Upper lobe of left lung (tissue), 6 donors: ENCODE measurements at regions not wholly inside any gene's neighbourhood (a gene's known extent, or its start where the extent isn't known, plus 50 kb on each side); places are given as distances from the start of the nearest gene placed in this dataset.

Experiments
- ATAC-seq, 2 donors: fragments of 200-7000 bp; cut with Tn5 transposase; one replicate each; pipeline ENCODE4 v1.9.1; 2022; ENCODE audit warnings: mild to moderate bottlenecking in 2 of 2, moderate library complexity in 2 of 2; ENCODE audit not compliant: low FRiP score in 2 of 2
- DNase-seq, 2 donors: peaks; one replicate each; pipeline ENCODE4 v3.0.0-alpha.2; 2019 to 2020
- H3K27ac ChIP-seq, 4 donors: fragments of 200-600 bp; sonication (generic); one replicate each; pipeline ENCODE4 v1.5.1; 2016 to 2019
- H3K27me3 ChIP-seq, 4 donors: fragments of 200-600 bp; sonication (generic); one replicate each; pipeline ENCODE4 v1.5.1; 2017 to 2019
- H3K36me3 ChIP-seq, 4 donors: fragments of 200-600 bp; sonication (generic); one replicate each; pipeline ENCODE4 v1.5.1; 2016 to 2019
- H3K4me1 ChIP-seq, 4 donors: fragments of 200-600 bp; sonication (generic); one replicate each; pipeline ENCODE4 v1.5.1; 2018 to 2019
- H3K4me3 ChIP-seq, 4 donors: fragments of 200-600 bp; sonication (generic); one replicate each; pipeline ENCODE4 v1.5.1; 2017 to 2019; ENCODE audit warnings: mild to moderate bottlenecking in 2 of 4, moderate library complexity in 1 of 4
- H3K9me3 ChIP-seq, 4 donors: fragments of 200-600 bp; sonication (generic); one replicate each; pipeline ENCODE4 v1.5.1; 2018 to 2019
- EP300 ChIP-seq, 4 donors: sonication (generic); formaldehyde crosslinking; IDR thresholded peaks; one replicate each; pipeline ENCODE4 v1.5.1; 2017; ENCODE audit warnings: antibody characterized with exemption in 4 of 4, control low read depth in 2 of 4
- POLR2A ChIP-seq, 4 donors: fragments of 450-650 bp; IDR thresholded peaks; one replicate each; pipeline ENCODE4 v1.5.1; 2016 to 2017; ENCODE audit warnings: antibody characterized with exemption in 4 of 4, mild to moderate bottlenecking in 2 of 4
- POLR2AphosphoS5 ChIP-seq, 2 donors: sonication (generic); formaldehyde crosslinking; IDR thresholded peaks; one replicate each; pipeline ENCODE4 v1.5.1; 2017; ENCODE audit warnings: antibody characterized with exemption in 2 of 2
- WGBS, 2 donors: methylation state at CpG; one replicate each; pipeline ENCODE4 v1.1.5; 2017 to 2018; 5-methylcytosine and 5-hydroxymethylcytosine counted together
- TF ChIP-seq, protein P1 (sequence below), 6 experiments: fragments of 450-650 bp in 4 of 6; fragments of 200-600 bp in 2 of 6; sonication (generic) in 2 of 6; IDR thresholded peaks; one replicate each; pipeline ENCODE4 v1.5.1; 2016 to 2019; ENCODE audit warnings: antibody characterized with exemption in 6 of 6
- donor health status: DM: no; HTN: no; CAD: no; lungs with moderate emphysema.
- donor health status: DM: no; HTN: yes; CAD: no; lungs with severe emphysema.

DNA sequence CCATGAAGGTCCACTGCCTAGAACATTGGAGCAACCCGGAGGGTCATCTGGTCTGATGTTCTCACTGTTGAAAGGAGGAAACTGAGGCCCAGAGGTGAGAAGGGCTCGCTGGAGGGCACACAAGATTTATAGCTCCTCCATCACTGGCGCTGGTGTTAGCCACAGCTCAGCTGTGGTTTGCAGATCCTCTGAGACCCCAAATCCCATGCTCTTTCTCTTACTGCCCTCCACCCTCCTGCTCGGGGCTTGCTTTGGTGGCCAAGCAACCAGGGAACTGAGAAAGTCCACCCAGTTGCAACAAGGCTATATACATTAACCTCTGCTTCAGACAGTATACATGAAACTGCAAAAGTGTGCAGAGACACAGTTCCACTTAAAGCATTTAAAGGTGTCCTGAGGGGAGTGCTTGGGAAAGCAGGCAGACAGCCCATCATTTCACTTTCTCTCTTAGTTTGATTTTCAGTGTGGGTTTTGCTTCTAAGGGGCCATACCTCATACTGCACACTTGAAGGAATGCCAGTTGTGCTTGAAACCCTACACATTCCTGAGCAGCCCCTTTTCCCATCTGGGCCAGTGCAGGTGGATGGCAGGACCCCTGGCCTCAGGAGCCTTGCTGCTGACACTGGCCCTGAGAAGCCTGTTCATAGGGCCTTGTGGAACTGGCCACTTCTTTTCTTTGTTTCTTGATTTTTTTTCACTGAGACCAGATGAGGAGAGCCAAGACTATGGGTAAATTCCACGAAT, 347.6 kb downstream of the CDC5L start:
- Histone ChIP-seq H3K36me3 (no peaks in the 10 kb centered on the region), H3K4me1 (peaks cover 0 to 9% (median 3%) of the 10 kb centered on the region in 4 donors), H3K4me3 (no peak overlapping the region), H3K27ac (no peak overlapping the region), H3K27me3 (no peaks in the 10 kb centered on the region), H3K9me3 (no peaks in the 10 kb centered on the region)
- no peak for DNase-seq
- 80 to 91% methylated on average over 5 of the region's 5 CpGs for WGBS, 2 donors
- ATAC-seq = no peak
- TF ChIP-seq, protein P1, sequence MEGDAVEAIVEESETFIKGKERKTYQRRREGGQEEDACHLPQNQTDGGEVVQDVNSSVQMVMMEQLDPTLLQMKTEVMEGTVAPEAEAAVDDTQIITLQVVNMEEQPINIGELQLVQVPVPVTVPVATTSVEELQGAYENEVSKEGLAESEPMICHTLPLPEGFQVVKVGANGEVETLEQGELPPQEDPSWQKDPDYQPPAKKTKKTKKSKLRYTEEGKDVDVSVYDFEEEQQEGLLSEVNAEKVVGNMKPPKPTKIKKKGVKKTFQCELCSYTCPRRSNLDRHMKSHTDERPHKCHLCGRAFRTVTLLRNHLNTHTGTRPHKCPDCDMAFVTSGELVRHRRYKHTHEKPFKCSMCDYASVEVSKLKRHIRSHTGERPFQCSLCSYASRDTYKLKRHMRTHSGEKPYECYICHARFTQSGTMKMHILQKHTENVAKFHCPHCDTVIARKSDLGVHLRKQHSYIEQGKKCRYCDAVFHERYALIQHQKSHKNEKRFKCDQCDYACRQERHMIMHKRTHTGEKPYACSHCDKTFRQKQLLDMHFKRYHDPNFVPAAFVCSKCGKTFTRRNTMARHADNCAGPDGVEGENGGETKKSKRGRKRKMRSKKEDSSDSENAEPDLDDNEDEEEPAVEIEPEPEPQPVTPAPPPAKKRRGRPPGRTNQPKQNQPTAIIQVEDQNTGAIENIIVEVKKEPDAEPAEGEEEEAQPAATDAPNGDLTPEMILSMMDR (IDR thresholded peaks at IDR 0.05) = no peak
- TF ChIP-seq POLR2AphosphoS5 (IDR thresholded peaks at IDR 0.05) (no peak), POLR2A (IDR thresholded peaks at IDR 0.05) (no peak), EP300 (IDR thresholded peaks at IDR 0.05) (no peak)

DNA sequence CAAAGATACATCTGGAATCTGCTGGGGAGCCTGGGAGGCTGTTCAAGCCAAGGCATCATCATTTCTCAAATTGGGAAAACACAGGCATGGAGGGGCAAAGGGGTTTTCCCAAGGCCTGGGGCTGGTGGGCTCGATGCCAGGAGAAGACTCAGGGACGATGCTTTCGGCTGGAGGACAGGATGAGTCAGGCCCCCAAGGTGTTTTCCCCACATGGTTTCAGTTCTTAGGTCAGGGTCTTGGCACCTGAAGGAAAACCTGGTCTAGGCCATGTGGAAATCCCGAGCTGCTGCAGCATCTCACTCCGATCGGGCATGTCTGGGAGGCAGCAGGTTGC, 348.1 kb downstream of the CDC5L start:
- Histone ChIP-seq H3K27ac (no peak overlapping the region), H3K36me3 (no peaks in the 10 kb centered on the region), H3K9me3 (no peaks in the 10 kb centered on the region), H3K4me3 (no peak overlapping the region), H3K4me1 (peaks cover 0 to 9% (median 3%) of the 10 kb centered on the region in 4 donors), H3K27me3 (no peaks in the 10 kb centered on the region)
- DNase-seq (no peak), ATAC-seq (no peak)
- TF ChIP-seq EP300 (IDR thresholded peaks at IDR 0.05) (no peak), POLR2AphosphoS5 (IDR thresholded peaks at IDR 0.05) (no peak), POLR2A (IDR thresholded peaks at IDR 0.05) (no peak)
- TF ChIP-seq, protein P1 (IDR thresholded peaks at IDR 0.05) = no peak
- 71 to 93% methylated on average over 3 to 6 of the region's 6 CpGs for WGBS, 2 donors

- peak overlapping the region in 1 of 4 donors; percentile 61 for H3K27ac ChIP-seq
- ATAC-seq (no peak), DNase-seq (peak in 1 of 2 donors; percentile 33)
- TF ChIP-seq POLR2A (IDR thresholded peaks at IDR 0.05) = no peak
- no peak for TF ChIP-seq POLR2AphosphoS5 (IDR thresholded peaks at IDR 0.05)
- TF ChIP-seq, protein P1 (IDR thresholded peaks at IDR 0.05) = no peak
- TF ChIP-seq EP300 (IDR thresholded peaks at IDR 0.05) = no peak
- peaks cover 0 to 9% (median 3%) of the 10 kb centered on the region in 4 donors for H3K4me1 ChIP-seq
- no peaks in the 10 kb centered on the region for H3K27me3 ChIP-seq
- no peak overlapping the region for H3K4me3 ChIP-seq
- H3K9me3 ChIP-seq = no peaks in the 10 kb centered on the region
- 95 to 97% methylated on average over 9 of the region's 9 CpGs for WGBS, 2 donors
- no peaks in the 10 kb centered on the region for H3K36me3 ChIP-seq
These were observed 349.8 kb downstream of the CDC5L start for GRCh38 chr6:44737341-44737740.

GRCh38 chr6:44737829-44738528, 350.5 kb downstream of the CDC5L start:
- Histone ChIP-seq H3K4me3 (no peak overlapping the region), H3K27me3 (no peaks in the 10 kb centered on the region), H3K36me3 (no peaks in the 10 kb centered on the region), H3K9me3 (no peaks in the 10 kb centered on the region), H3K4me1 (peaks cover 0 to 9% (median 3%) of the 10 kb centered on the region in 4 donors), H3K27ac (peak overlapping the region in 2 of 4 donors; percentile 52 to 61)
- 59 to 67% methylated on average over 6 of the region's 6 CpGs for WGBS, 2 donors
- DNase-seq (no peak), ATAC-seq (no peak)
- TF ChIP-seq, protein P1 (IDR thresholded peaks at IDR 0.05) = no peak
- no peak for TF ChIP-seq POLR2AphosphoS5 (IDR thresholded peaks at IDR 0.05)
- TF ChIP-seq EP300 (IDR thresholded peaks at IDR 0.05) = no peak
- no peak for TF ChIP-seq POLR2A (IDR thresholded peaks at IDR 0.05)
